GM23338 (cell line): ENCODE measurements at regions not wholly inside any gene's neighbourhood (a gene's known extent, or its start where the extent isn't known, plus 50 kb on each side); places are given as distances from the start of the nearest gene placed in this dataset.

Experiments used
- ATAC-seq: fragments of 200-7000 bp; cut with Tn5 transposase; 3 replicates; pipeline ENCODE4 v1.9.1; 2020
- DNase-seq: peaks from one replicate; pipeline ENCODE4 v3.0.0-alpha.2; 2015; ENCODE audit warnings: low spot score
- H2AFZ ChIP-seq: fragments of 200-600 bp; sonication (generic); 2 replicates; pipeline ENCODE4 v1.8.0; 2016; ENCODE audit warnings: antibody characterized with exemption, mild to moderate bottlenecking, moderate library complexity
- H3F3A ChIP-seq: fragments of 200-600 bp; sonication (generic); replicated peaks from 2 replicates; pipeline ENCODE4 v1.8.0; 2017; ENCODE audit warnings: antibody characterized with exemption, mixed run types, low read depth
- H3K27ac ChIP-seq: fragments of 200-600 bp; sonication (generic); 2 replicates; pipeline ENCODE4 v1.6.1; 2016; ENCODE audit warnings: low read depth
- H3K27me3 ChIP-seq: fragments of 200-600 bp; sonication (generic); 2 replicates; pipeline ENCODE4 v1.8.0; 2016; ENCODE audit warnings: mild to moderate bottlenecking, mixed run types, moderate library complexity; ENCODE audit not compliant: insufficient read depth
- H3K36me3 ChIP-seq: fragments of 200-600 bp; sonication (generic); 2 replicates; pipeline ENCODE4 v1.8.0; 2016; ENCODE audit warnings: mild to moderate bottlenecking; ENCODE audit not compliant: insufficient read depth
- H3K4me1 ChIP-seq: fragments of 200-600 bp; sonication (generic); 2 replicates; pipeline ENCODE4 v1.8.0; 2016; ENCODE audit warnings: mild to moderate bottlenecking, moderate library complexity; ENCODE audit not compliant: insufficient read depth
- H3K4me2 ChIP-seq: fragments of 200-600 bp; sonication (generic); 2 replicates; pipeline ENCODE4 v1.7.1; 2017; ENCODE audit warnings: mixed run types
- H3K4me3 ChIP-seq: fragments of 200-600 bp; sonication (generic); 2 replicates; pipeline ENCODE4 v1.6.1; 2016; ENCODE audit warnings: mixed run types
- H3K79me2 ChIP-seq: fragments of 200-600 bp; sonication (generic); replicated peaks from 2 replicates; pipeline ENCODE4 v1.8.0; 2017; ENCODE audit warnings: mild to moderate bottlenecking; ENCODE audit not compliant: insufficient read depth
- H3K9me2 ChIP-seq: fragments of 200-600 bp; sonication (generic); 2 replicates; pipeline ENCODE4 v1.8.0; 2017; ENCODE audit not compliant: insufficient read depth
- H4K20me1 ChIP-seq: fragments of 200-600 bp; sonication (generic); replicated peaks from 2 replicates; pipeline ENCODE4 v1.8.0; 2017; ENCODE audit warnings: mild to moderate bottlenecking; ENCODE audit not compliant: insufficient read depth
- H3K27ac Mint-ChIP-seq: 2 replicates; pipeline ENCODE4 v1.8.0; 2020; ENCODE audit warnings: inconsistent platforms, mild to moderate bottlenecking, moderate library complexity, mixed read lengths
- H3K27me3 Mint-ChIP-seq: 3 replicates; pipeline ENCODE4 v1.8.0; 2022; ENCODE audit warnings: low read depth, mild to moderate bottlenecking, moderate library complexity, mixed read lengths, inconsistent platforms; ENCODE audit not compliant: insufficient read depth, poor library complexity
- H3K36me3 Mint-ChIP-seq: 3 replicates; pipeline ENCODE4 v1.8.0; 2021; ENCODE audit warnings: low read depth, mild to moderate bottlenecking, inconsistent platforms, moderate library complexity, mixed read lengths
- H3K4me1 Mint-ChIP-seq: 3 replicates; pipeline ENCODE4 v1.8.0; 2020; ENCODE audit warnings: mild to moderate bottlenecking, inconsistent platforms, mixed read lengths
- H3K4me3 Mint-ChIP-seq: 3 replicates; pipeline ENCODE4 v1.8.0; 2021; ENCODE audit warnings: moderate library complexity, mild to moderate bottlenecking, inconsistent platforms, mixed read lengths
- H3K9me3 Mint-ChIP-seq: 3 replicates; pipeline ENCODE4 v1.8.0; 2020; ENCODE audit warnings: moderate library complexity, mild to moderate bottlenecking, inconsistent platforms, mixed read lengths
- CREB1 ChIP-seq: fragments of 250-450 bp; sonication (Bioruptor Pico); IDR thresholded peaks from 2 replicates; pipeline ENCODE4 v1.5.0; 2020; ENCODE audit warnings: low read depth, mild to moderate bottlenecking, moderate library complexity
- EZH2 ChIP-seq: fragments of 200-600 bp; sonication (generic); IDR thresholded peaks from one replicate; pipeline ENCODE4 v1.8.0; 2017; ENCODE audit warnings: antibody characterized with exemption, mild to moderate bottlenecking, low read depth; ENCODE audit not compliant: unreplicated experiment
- EZH2phosphoT487 ChIP-seq: fragments of 200-600 bp; sonication (generic); IDR thresholded peaks from one replicate; pipeline ENCODE4 v1.8.1; 2018; ENCODE audit warnings: antibody characterized with exemption; ENCODE audit not compliant: unreplicated experiment
- JUNB ChIP-seq: IDR thresholded peaks from one replicate; pipeline ENCODE4 v1.6.1; 2016; ENCODE audit warnings: antibody characterized with exemption; ENCODE audit not compliant: unreplicated experiment
- NANOG ChIP-seq: IDR thresholded peaks from 2 replicates; pipeline ENCODE4 v1.6.1; 2016; ENCODE audit warnings: antibody characterized with exemption, borderline replicate concordance
- POLR2AphosphoS5 ChIP-seq: IDR thresholded peaks from 2 replicates; pipeline ENCODE4 v1.6.1; 2016; ENCODE audit warnings: antibody characterized with exemption, low read depth
- REST ChIP-seq: IDR thresholded peaks from one replicate; pipeline ENCODE4 v1.6.1; 2018; ENCODE audit warnings: antibody characterized with exemption; ENCODE audit not compliant: unreplicated experiment
- STAT1 ChIP-seq: IDR thresholded peaks from one replicate; pipeline ENCODE4 v1.6.1; 2016; ENCODE audit warnings: antibody characterized with exemption; ENCODE audit not compliant: unreplicated experiment
- ZNF114 ChIP-seq: fragments of 250-450 bp; sonication (Bioruptor Pico); IDR thresholded peaks from 2 replicates; pipeline ENCODE4 v1.5.0; 2020; ENCODE audit warnings: mild to moderate bottlenecking, moderate library complexity
- ZNF331 ChIP-seq: fragments of 250-450 bp; sonication (Bioruptor Pico); IDR thresholded peaks from 2 replicates; pipeline ENCODE4 v1.5.0; 2020; ENCODE audit warnings: low read depth, mild to moderate bottlenecking, moderate library complexity
- ZNF462 ChIP-seq: fragments of 250-450 bp; sonication (Bioruptor Pico); IDR thresholded peaks from 2 replicates; pipeline ENCODE4 v1.5.0; 2020; ENCODE audit warnings: mild to moderate bottlenecking, moderate library complexity
- TF ChIP-seq, protein P1 (sequence below), 2 experiments: fragments of 200-600 bp in 1 of 2; sonication (generic) in 1 of 2; conservative IDR thresholded peaks; 2 replicates each; pipeline versions ENCODE4 v1.5.1 to v1.6.1; 2016 to 2017; ENCODE audit warnings: antibody characterized with exemption in 2 of 2, low read depth in 2 of 2, mild to moderate bottlenecking in 2 of 2, moderate library complexity in 1 of 2
- TF ChIP-seq, protein P2 (sequence below): IDR thresholded peaks from 2 replicates; pipeline ENCODE4 v1.6.1; 2016; ENCODE audit warnings: antibody characterized with exemption

DNA sequence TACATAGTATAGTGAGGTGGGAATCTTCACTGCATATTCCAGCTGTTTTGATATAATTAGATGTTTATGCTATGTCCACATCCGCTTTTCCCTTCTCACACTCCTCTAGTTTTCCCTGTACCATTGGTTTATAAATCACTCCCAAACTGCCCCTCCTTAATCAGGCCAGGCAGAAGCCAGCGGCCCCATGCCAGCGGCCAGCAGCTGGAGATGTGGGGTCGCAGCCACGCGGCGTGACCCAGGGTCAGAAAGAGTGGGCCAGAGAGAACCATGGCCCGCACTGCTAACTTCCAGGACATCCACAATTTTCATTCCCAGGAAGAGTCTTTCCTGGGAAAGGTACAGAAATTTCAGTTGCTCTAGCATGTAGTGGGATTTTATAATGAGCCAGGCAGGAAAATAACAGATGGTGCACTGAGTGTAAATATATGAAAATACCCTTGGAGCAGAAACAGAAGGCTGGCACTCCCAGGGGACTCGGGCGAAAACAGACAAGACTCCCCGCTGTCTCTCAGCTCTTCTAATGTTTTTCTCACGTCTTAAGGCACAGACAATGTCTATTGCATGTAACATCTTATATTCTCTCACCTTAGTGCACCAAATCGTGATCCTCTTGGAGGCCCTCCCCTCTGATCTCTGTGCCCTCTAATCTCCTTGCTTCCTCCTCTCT lies 145.9 kb upstream of the ZFP42 start:
- Histone ChIP-seq H2AFZ (peak overlapping the region; percentile 80; the same call in 1 of the 2 replicates), H4K20me1 (no peaks in the 10 kb centered on the region), H3K9me2 (0 out of 2 replicates have a peak, but pooled peaks cover 3% of the 10 kb centered on the region), H3K27me3 (no peaks in the 10 kb centered on the region), H3K79me2 (no peaks in the 10 kb centered on the region), H3K4me3 (no peak overlapping the region), H3K4me1 (no peaks in the 10 kb centered on the region), H3K27ac (no peak overlapping the region), H3K36me3 (no peaks in the 10 kb centered on the region), H3K4me2 (no peak overlapping the region), H3F3A (no peaks in the 10 kb centered on the region)
- no peak for TF ChIP-seq CREB1 (CRISPR knock-in tag)
- TF ChIP-seq ZNF331 (CRISPR knock-in tag), result no peak
- TF ChIP-seq, protein P1, sequence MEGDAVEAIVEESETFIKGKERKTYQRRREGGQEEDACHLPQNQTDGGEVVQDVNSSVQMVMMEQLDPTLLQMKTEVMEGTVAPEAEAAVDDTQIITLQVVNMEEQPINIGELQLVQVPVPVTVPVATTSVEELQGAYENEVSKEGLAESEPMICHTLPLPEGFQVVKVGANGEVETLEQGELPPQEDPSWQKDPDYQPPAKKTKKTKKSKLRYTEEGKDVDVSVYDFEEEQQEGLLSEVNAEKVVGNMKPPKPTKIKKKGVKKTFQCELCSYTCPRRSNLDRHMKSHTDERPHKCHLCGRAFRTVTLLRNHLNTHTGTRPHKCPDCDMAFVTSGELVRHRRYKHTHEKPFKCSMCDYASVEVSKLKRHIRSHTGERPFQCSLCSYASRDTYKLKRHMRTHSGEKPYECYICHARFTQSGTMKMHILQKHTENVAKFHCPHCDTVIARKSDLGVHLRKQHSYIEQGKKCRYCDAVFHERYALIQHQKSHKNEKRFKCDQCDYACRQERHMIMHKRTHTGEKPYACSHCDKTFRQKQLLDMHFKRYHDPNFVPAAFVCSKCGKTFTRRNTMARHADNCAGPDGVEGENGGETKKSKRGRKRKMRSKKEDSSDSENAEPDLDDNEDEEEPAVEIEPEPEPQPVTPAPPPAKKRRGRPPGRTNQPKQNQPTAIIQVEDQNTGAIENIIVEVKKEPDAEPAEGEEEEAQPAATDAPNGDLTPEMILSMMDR (conservative IDR thresholded peaks at IDR 0.05; ENCODE audit: low read depth in 2 of 2), result no peak
- TF ChIP-seq, protein P2, sequence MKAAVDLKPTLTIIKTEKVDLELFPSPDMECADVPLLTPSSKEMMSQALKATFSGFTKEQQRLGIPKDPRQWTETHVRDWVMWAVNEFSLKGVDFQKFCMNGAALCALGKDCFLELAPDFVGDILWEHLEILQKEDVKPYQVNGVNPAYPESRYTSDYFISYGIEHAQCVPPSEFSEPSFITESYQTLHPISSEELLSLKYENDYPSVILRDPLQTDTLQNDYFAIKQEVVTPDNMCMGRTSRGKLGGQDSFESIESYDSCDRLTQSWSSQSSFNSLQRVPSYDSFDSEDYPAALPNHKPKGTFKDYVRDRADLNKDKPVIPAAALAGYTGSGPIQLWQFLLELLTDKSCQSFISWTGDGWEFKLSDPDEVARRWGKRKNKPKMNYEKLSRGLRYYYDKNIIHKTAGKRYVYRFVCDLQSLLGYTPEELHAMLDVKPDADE, result no peak
- no peak for TF ChIP-seq ZNF114
- no peak for TF ChIP-seq STAT1
- TF ChIP-seq JUNB, result no peak
- TF ChIP-seq EZH2phosphoT487, result no peak
- no peak for TF ChIP-seq ZNF462 (CRISPR knock-in tag)
- TF ChIP-seq REST, result no peak
- no peak for TF ChIP-seq NANOG
- TF ChIP-seq EZH2, result no peak
- no peak for TF ChIP-seq POLR2AphosphoS5
- no peak for DNase-seq
- peaks cover 22% of the 10 kb centered on the region for H3K9me3 Mint-ChIP-seq
- H3K4me3 Mint-ChIP-seq, result no peak overlapping the region
- H3K4me1 Mint-ChIP-seq, result no peaks in the 10 kb centered on the region; the same call in 2 of the 3 replicates
- ATAC-seq, result no peak
- no peaks in the 10 kb centered on the region for H3K36me3 Mint-ChIP-seq
- H3K27ac Mint-ChIP-seq, result no peak overlapping the region
- peaks cover 4% of the 10 kb centered on the region for H3K27me3 Mint-ChIP-seq
